ENCODE measurements at regions not wholly inside any gene's neighbourhood (a gene's known extent, or its start where the extent isn't known, plus 50 kb on each side); places are given as distances from the start of the nearest gene placed in this dataset.
"Not testable (repeated sequence)": the region's sequence is repeated elsewhere in the genome, so short reads cannot be mapped to it uniquely, and the experiment has no call there.

GRCh38 chrX:130467936-130468335 is 66.1 kb downstream of the RBMX2 start:
- Histone ChIP-seq H3K36me3 (ENCODE audit: control insufficient read depth, insufficient read depth, low read length) (no peaks in the 10 kb centered on the region), H3K4me1 (ENCODE audit: control insufficient read depth, insufficient read depth, low read length) (no peaks in the 10 kb centered on the region), H3K4me3 (ENCODE audit: low read length) (no peak overlapping the region), H3K27me3 (ENCODE audit: control insufficient read depth, insufficient read depth, low read length) (peaks cover 2% of the 10 kb centered on the region), H3K9me3 (replicated peaks; ENCODE audit: control insufficient read depth, low read depth, low read length) (no peaks in the 10 kb centered on the region), H3K27ac (ENCODE audit: low read length) (no peak overlapping the region)
- no CpG with 5 or more reads among the region's 4 CpGs for WGBS (ENCODE audit: insufficient coverage)
- no peak for DNase-seq

- Histone ChIP-seq H3K36me3 (ENCODE audit: control insufficient read depth, insufficient read depth, low read length) (no peaks in the 10 kb centered on the region), H3K4me3 (ENCODE audit: low read length) (no peak overlapping the region), H3K4me1 (ENCODE audit: control insufficient read depth, insufficient read depth, low read length) (no peaks in the 10 kb centered on the region), H3K27me3 (ENCODE audit: control insufficient read depth, insufficient read depth, low read length) (no peaks in the 10 kb centered on the region), H3K27ac (ENCODE audit: low read length) (no peak overlapping the region), H3K9me3 (replicated peaks; ENCODE audit: control insufficient read depth, low read depth, low read length) (no peaks in the 10 kb centered on the region)
- no CpG with 5 or more reads among the region's 3 CpGs for WGBS (ENCODE audit: insufficient coverage)
- DNase-seq = peak; percentile 24
These were observed 66.7 kb downstream of the RBMX2 start for GRCh38 chrX:130468395-130468923.

DNA sequence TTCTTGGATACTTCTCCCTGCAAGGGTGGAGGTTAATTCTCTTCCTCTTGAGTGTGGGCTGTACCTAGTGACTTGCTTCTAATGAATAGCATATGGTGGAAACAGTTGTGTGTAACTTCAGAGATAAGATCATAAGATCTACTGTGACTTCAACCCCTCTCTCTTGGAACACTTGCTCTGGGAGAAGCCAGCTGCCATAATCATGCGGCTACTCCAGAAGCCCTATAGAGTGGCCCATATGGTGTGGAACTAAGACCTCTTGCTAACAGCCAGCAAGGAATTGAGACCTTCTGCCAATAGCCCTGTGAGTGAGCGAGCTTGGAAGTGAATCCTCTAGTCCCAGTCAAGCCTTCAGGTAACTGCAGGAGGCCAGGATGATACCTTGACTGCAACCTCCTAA is 81.1 kb downstream of the RBMX2 start:
- Histone ChIP-seq H3K4me1 (ENCODE audit: control insufficient read depth, insufficient read depth, low read length) (no peaks in the 10 kb centered on the region), H3K27me3 (ENCODE audit: control insufficient read depth, insufficient read depth, low read length) (peaks cover 3% of the 10 kb centered on the region), H3K4me3 (ENCODE audit: low read length) (no peak overlapping the region), H3K36me3 (ENCODE audit: control insufficient read depth, insufficient read depth, low read length) (no peaks in the 10 kb centered on the region), H3K27ac (ENCODE audit: low read length) (no peak overlapping the region), H3K9me3 (replicated peaks; ENCODE audit: control insufficient read depth, low read depth, low read length) (no peaks in the 10 kb centered on the region)
- 47% methylated on average over 2 of the region's 2 CpGs for WGBS (ENCODE audit: insufficient coverage)
- no peak for DNase-seq

- Histone ChIP-seq H3K36me3 (ENCODE audit: control insufficient read depth, insufficient read depth, low read length) (no peaks in the 10 kb centered on the region), H3K9me3 (replicated peaks; ENCODE audit: control insufficient read depth, low read depth, low read length) (no peaks in the 10 kb centered on the region), H3K4me3 (ENCODE audit: low read length) (no peak overlapping the region), H3K27ac (ENCODE audit: low read length) (no peak overlapping the region), H3K4me1 (ENCODE audit: control insufficient read depth, insufficient read depth, low read length) (no peaks in the 10 kb centered on the region), H3K27me3 (ENCODE audit: control insufficient read depth, insufficient read depth, low read length) (peaks cover 3% of the 10 kb centered on the region)
- DNase-seq = no peak
- WGBS (ENCODE audit: insufficient coverage) = no CpG with 5 or more reads among the region's 1 CpG
These were observed 84.1 kb downstream of the RBMX2 start for GRCh38 chrX:130485870-130486269.

DNA sequence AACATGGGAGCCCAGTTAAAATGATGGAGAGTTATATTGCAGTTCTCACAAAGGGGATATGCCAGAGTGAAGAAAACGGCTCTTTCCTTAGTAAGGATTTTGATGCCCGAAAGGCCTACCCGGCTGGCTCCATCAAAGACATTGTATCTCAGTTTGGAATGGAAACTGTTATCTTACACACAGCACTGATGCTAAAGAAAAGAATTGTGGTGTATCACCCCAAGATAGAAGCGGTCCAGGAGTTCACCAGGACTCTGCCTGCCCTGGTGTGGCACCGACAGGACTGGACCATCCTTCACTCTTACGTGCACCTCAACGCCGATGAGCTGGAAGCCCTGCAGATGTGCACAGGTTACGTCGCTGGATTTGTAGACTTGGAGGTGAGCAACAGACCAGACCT is 93.7 kb downstream of the RBMX2 start:
- not testable (repeated sequence) for H3K9me3 ChIP-seq (replicated peaks; ENCODE audit: control insufficient read depth, low read depth, low read length); H3K4me3 ChIP-seq (ENCODE audit: low read length); H3K4me1 ChIP-seq (ENCODE audit: control insufficient read depth, insufficient read depth, low read length); H3K27ac ChIP-seq (ENCODE audit: low read length); H3K36me3 ChIP-seq (ENCODE audit: control insufficient read depth, insufficient read depth, low read length); H3K27me3 ChIP-seq (ENCODE audit: control insufficient read depth, insufficient read depth, low read length); DNase-seq
- 96% methylated on average over 6 of the region's 10 CpGs for WGBS (ENCODE audit: insufficient coverage)

DNA sequence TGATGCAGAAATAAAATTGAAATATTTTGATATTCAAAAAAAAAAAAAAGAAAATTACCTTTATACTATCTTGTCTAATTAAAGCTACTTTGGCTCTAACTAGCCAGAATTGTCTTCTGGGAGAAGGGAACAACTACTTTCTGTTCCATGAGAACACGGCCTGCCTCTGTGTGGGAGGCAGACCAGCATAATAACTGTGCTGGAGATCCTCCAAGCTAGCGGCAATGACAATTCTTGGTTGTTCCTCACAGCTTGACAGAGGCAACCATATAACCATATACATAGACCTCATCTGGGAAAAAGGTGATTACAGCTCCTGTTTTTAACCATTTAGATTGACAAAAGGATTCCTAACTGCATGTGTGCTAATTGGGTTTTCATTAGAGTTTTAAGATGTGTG is 95.7 kb downstream of the RBMX2 start:
- WGBS (ENCODE audit: insufficient coverage) = no CpG with 5 or more reads among the region's 2 CpGs
- Histone ChIP-seq H3K9me3 (replicated peaks; ENCODE audit: control insufficient read depth, low read depth, low read length) (no peaks in the 10 kb centered on the region), H3K4me3 (ENCODE audit: low read length) (no peak overlapping the region), H3K27ac (ENCODE audit: low read length) (no peak overlapping the region), H3K36me3 (ENCODE audit: control insufficient read depth, insufficient read depth, low read length) (no peaks in the 10 kb centered on the region), H3K27me3 (ENCODE audit: control insufficient read depth, insufficient read depth, low read length) (peaks cover 4% of the 10 kb centered on the region), H3K4me1 (ENCODE audit: control insufficient read depth, insufficient read depth, low read length) (no peaks in the 10 kb centered on the region)
- DNase-seq = peak; percentile 8

GRCh38 chrX:130498653-130499274 is 97.0 kb downstream of the RBMX2 start:
- no peaks in the 10 kb centered on the region for H3K9me3 ChIP-seq (replicated peaks; ENCODE audit: control insufficient read depth, low read depth, low read length)
- no peak overlapping the region for H3K27ac ChIP-seq (ENCODE audit: low read length)
- H3K4me3 ChIP-seq (ENCODE audit: low read length) = no peak overlapping the region
- no peak for DNase-seq
- no peaks in the 10 kb centered on the region for H3K36me3 ChIP-seq (ENCODE audit: control insufficient read depth, insufficient read depth, low read length)
- H3K4me1 ChIP-seq (ENCODE audit: control insufficient read depth, insufficient read depth, low read length) = no peaks in the 10 kb centered on the region
- peaks cover 4% of the 10 kb centered on the region for H3K27me3 ChIP-seq (ENCODE audit: control insufficient read depth, insufficient read depth, low read length)
- 60% methylated on average over 1 of the region's 1 CpG for WGBS (ENCODE audit: insufficient coverage)

- H3K27me3 ChIP-seq (ENCODE audit: control insufficient read depth, insufficient read depth, low read length) = no peaks in the 10 kb centered on the region
- no peak overlapping the region for H3K27ac ChIP-seq (ENCODE audit: low read length)
- H3K4me1 ChIP-seq (ENCODE audit: control insufficient read depth, insufficient read depth, low read length) = no peaks in the 10 kb centered on the region
- no peaks in the 10 kb centered on the region for H3K9me3 ChIP-seq (replicated peaks; ENCODE audit: control insufficient read depth, low read depth, low read length)
- no peaks in the 10 kb centered on the region for H3K36me3 ChIP-seq (ENCODE audit: control insufficient read depth, insufficient read depth, low read length)
- no peak overlapping the region for H3K4me3 ChIP-seq (ENCODE audit: low read length)
- DNase-seq = no peak
- WGBS (ENCODE audit: insufficient coverage) = 60% methylated on average over 3 of the region's 3 CpGs
These were observed 100.3 kb downstream of the RBMX2 start for GRCh38 chrX:130502016-130502570.

DNA sequence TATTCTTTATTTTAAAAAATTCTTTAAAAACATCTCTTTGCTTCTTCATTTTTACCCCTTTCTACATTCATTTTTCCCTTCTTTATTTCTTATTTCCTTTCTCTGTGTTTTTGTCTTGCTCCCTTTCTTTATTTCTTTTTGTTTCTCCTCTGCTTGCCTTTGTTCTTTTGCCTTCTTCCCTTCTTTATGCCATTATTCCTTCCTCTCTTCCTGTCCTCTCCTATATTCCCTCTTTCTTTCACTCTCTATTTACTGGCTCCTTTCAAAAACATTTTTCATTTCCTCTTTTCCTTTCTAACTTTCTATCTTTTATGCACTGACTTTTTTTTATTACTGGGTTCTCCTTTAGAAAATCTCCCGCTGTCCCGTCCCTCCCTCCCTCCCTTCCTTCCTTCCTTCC is 102.2 kb downstream of the RBMX2 start:
- no peak overlapping the region for H3K27ac ChIP-seq (ENCODE audit: low read length)
- H3K27me3 ChIP-seq (ENCODE audit: control insufficient read depth, insufficient read depth, low read length) = no peaks in the 10 kb centered on the region
- H3K36me3 ChIP-seq (ENCODE audit: control insufficient read depth, insufficient read depth, low read length) = no peaks in the 10 kb centered on the region
- no peaks in the 10 kb centered on the region for H3K9me3 ChIP-seq (replicated peaks; ENCODE audit: control insufficient read depth, low read depth, low read length)
- WGBS (ENCODE audit: insufficient coverage) = 92% methylated on average over 2 of the region's 2 CpGs
- no peak for DNase-seq
- no peaks in the 10 kb centered on the region for H3K4me1 ChIP-seq (ENCODE audit: control insufficient read depth, insufficient read depth, low read length)
- H3K4me3 ChIP-seq (ENCODE audit: low read length) = no peak overlapping the region

DNA sequence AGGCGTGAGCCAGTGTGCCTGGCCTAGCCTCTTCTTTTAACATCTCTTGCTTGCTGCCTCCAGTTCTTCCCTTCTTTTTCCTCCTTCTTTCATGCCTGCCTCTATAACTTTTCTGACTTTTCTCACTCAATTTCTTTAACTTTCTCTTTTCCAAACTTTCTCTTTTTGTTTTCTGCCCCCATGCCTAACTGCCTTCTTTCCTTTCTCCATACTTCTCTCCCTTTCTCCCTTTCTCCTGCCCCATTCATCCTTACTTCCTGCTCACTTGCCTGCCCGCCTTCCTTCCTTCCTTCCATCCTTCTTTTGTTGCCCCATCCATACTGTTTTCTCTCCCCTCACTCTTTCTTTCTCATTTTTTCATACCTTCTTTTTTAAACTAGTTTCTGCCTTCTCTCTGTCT is 105.2 kb downstream of the RBMX2 start:
- Histone ChIP-seq H3K36me3 (ENCODE audit: control insufficient read depth, insufficient read depth, low read length) (no peaks in the 10 kb centered on the region), H3K4me3 (ENCODE audit: low read length) (no peak overlapping the region), H3K27me3 (ENCODE audit: control insufficient read depth, insufficient read depth, low read length) (no peaks in the 10 kb centered on the region), H3K9me3 (replicated peaks; ENCODE audit: control insufficient read depth, low read depth, low read length) (no peaks in the 10 kb centered on the region), H3K4me1 (ENCODE audit: control insufficient read depth, insufficient read depth, low read length) (no peaks in the 10 kb centered on the region), H3K27ac (ENCODE audit: low read length) (no peak overlapping the region)
- WGBS (ENCODE audit: insufficient coverage) = 65% methylated on average over 2 of the region's 2 CpGs
- no peak for DNase-seq

GRCh38 chrX:130512534-130512933 is 110.7 kb downstream of the RBMX2 start:
- no CpG with 5 or more reads among the region's 3 CpGs for WGBS (ENCODE audit: insufficient coverage)

More at GRCh38 chrX:130512534-130512933, 110.7 kb downstream of the RBMX2 start:
- not testable (repeated sequence) for H3K36me3 ChIP-seq (ENCODE audit: control insufficient read depth, insufficient read depth, low read length); H3K4me3 ChIP-seq (ENCODE audit: low read length); H3K4me1 ChIP-seq (ENCODE audit: control insufficient read depth, insufficient read depth, low read length); H3K27ac ChIP-seq (ENCODE audit: low read length); H3K9me3 ChIP-seq (replicated peaks; ENCODE audit: control insufficient read depth, low read depth, low read length); DNase-seq; H3K27me3 ChIP-seq (ENCODE audit: control insufficient read depth, insufficient read depth, low read length)

Measured in muscle of leg (tissue), 3 donors.